ENCODE measurements at regions not wholly inside any gene's neighbourhood (a gene's known extent, or its start where the extent isn't known, plus 50 kb on each side); places are given as distances from the start of the nearest gene placed in this dataset.
"Not testable (repeated sequence)": the region's sequence is repeated elsewhere in the genome, so short reads cannot be mapped to it uniquely, and the experiment has no call there.

DNA sequence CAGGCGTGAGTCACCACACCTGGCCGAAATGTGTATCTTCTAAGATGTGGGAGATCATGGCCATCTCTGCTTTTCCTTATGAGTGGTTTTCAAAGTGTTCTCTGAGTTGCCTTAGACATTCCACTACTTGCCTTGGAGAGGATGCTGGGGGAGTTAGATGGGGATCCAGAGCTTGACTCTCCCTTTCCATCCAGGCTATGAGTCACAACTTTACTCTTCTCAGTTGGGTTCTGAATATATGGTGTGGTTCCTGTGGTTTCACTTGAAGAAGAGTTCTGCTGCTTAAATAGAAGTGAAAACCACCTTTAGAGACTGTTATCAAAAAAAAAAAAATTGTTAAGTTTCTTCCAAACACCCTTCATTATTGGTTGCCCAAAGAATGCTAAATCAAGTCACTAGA is 217.6 kb downstream of the ZNF608 start:
- Histone ChIP-seq H3K9ac (ENCODE audit: control insufficient read depth, extremely low read depth, insufficient read depth, low read length) (no peak overlapping the region), H4K20me1 (ENCODE audit: control insufficient read depth, extremely low read depth, insufficient read depth, low read length) (no peaks in the 10 kb centered on the region), H3K4me3 (ENCODE audit: control insufficient read depth in 2 of 3, extremely low read depth in 1 of 3, insufficient read depth in 2 of 3, low read depth in 1 of 3, low read length in 3 of 3) (no peak overlapping the region), H3K4me2 (ENCODE audit: control insufficient read depth, extremely low read depth, insufficient read depth, low read depth, low read length) (no peak overlapping the region), H3K79me2 (ENCODE audit: control insufficient read depth, insufficient read depth, low read length) (no peaks in the 10 kb centered on the region), H2AFZ (ENCODE audit: control insufficient read depth, low read length) (no peak overlapping the region), H3K36me3 (ENCODE audit: control insufficient read depth in 2 of 2, extremely low read depth in 1 of 2, insufficient read depth in 2 of 2, low read length in 2 of 2) (no peaks in the 10 kb centered on the region), H3K27me3 (ENCODE audit: control insufficient read depth, extremely low read depth, insufficient read depth, low read length) (no peaks in the 10 kb centered on the region), H3K27ac (ENCODE audit: control insufficient read depth, insufficient read depth, low read length) (no peak overlapping the region), H3K9me3 (ENCODE audit: control insufficient read depth, low read depth, low read length) (no peaks in the 10 kb centered on the region), H3K4me1 (ENCODE audit: control insufficient read depth, extremely low read depth, insufficient read depth, low read length) (no peaks in the 10 kb centered on the region), H3K9me1 (ENCODE audit: control insufficient read depth, extremely low read depth, insufficient read depth, low read length) (no peaks in the 10 kb centered on the region)
- dilution Hi-C loops (cut with MboI; ENCODE audit: extremely low pct_ligation_motif_present, low sequenced_read_pairs), result no loop called here
- TF ChIP-seq, protein P1, sequence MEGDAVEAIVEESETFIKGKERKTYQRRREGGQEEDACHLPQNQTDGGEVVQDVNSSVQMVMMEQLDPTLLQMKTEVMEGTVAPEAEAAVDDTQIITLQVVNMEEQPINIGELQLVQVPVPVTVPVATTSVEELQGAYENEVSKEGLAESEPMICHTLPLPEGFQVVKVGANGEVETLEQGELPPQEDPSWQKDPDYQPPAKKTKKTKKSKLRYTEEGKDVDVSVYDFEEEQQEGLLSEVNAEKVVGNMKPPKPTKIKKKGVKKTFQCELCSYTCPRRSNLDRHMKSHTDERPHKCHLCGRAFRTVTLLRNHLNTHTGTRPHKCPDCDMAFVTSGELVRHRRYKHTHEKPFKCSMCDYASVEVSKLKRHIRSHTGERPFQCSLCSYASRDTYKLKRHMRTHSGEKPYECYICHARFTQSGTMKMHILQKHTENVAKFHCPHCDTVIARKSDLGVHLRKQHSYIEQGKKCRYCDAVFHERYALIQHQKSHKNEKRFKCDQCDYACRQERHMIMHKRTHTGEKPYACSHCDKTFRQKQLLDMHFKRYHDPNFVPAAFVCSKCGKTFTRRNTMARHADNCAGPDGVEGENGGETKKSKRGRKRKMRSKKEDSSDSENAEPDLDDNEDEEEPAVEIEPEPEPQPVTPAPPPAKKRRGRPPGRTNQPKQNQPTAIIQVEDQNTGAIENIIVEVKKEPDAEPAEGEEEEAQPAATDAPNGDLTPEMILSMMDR (optimal IDR thresholded peaks at IDR 0.05 in 1 of 3, IDR thresholded peaks at IDR 0.05 in 1 of 3, conservative IDR thresholded peaks at IDR 0.05 in 1 of 3; ENCODE audit: extremely low read depth in 1 of 3, insufficient read depth in 2 of 3, low read length in 3 of 3), result no peak
- no peak for TF ChIP-seq EZH2 (IDR thresholded peaks at IDR 0.05; ENCODE audit: low read length)
- no peak for DNase-seq (ENCODE audit: low read depth, low spot score)
- no peak for FAIRE-seq

GRCh38 chr5:124527220-124527991 is 219.0 kb downstream of the ZNF608 start:
- no peaks in the 10 kb centered on the region for H3K79me2 ChIP-seq (ENCODE audit: control insufficient read depth, insufficient read depth, low read length)
- no peaks in the 10 kb centered on the region for H3K27me3 ChIP-seq (ENCODE audit: control insufficient read depth, extremely low read depth, insufficient read depth, low read length)
- no peak overlapping the region for H3K27ac ChIP-seq (ENCODE audit: control insufficient read depth, insufficient read depth, low read length)
- H2AFZ ChIP-seq (ENCODE audit: control insufficient read depth, low read length), result no peak overlapping the region
- H3K9me3 ChIP-seq (ENCODE audit: control insufficient read depth, low read depth, low read length), result no peaks in the 10 kb centered on the region
- no peak for TF ChIP-seq EZH2 (IDR thresholded peaks at IDR 0.05; ENCODE audit: low read length)
- TF ChIP-seq, protein P1 (optimal IDR thresholded peaks at IDR 0.05 in 1 of 3, IDR thresholded peaks at IDR 0.05 in 1 of 3, conservative IDR thresholded peaks at IDR 0.05 in 1 of 3; ENCODE audit: extremely low read depth in 1 of 3, insufficient read depth in 2 of 3, low read length in 3 of 3), result no peak
- H3K4me1 ChIP-seq (ENCODE audit: control insufficient read depth, extremely low read depth, insufficient read depth, low read length), result no peaks in the 10 kb centered on the region
- H3K36me3 ChIP-seq (ENCODE audit: control insufficient read depth in 2 of 2, extremely low read depth in 1 of 2, insufficient read depth in 2 of 2, low read length in 2 of 2), result no peaks in the 10 kb centered on the region
- H3K9ac ChIP-seq (ENCODE audit: control insufficient read depth, extremely low read depth, insufficient read depth, low read length), result no peak overlapping the region
- dilution Hi-C loops (cut with MboI; ENCODE audit: extremely low pct_ligation_motif_present, low sequenced_read_pairs), result no loop called here
- DNase-seq (ENCODE audit: low read depth, low spot score) (no peak), FAIRE-seq (no peak)
- no peak overlapping the region for H3K4me3 ChIP-seq (ENCODE audit: control insufficient read depth in 2 of 3, extremely low read depth in 1 of 3, insufficient read depth in 2 of 3, low read depth in 1 of 3, low read length in 3 of 3)
- no peak overlapping the region for H3K4me2 ChIP-seq (ENCODE audit: control insufficient read depth, extremely low read depth, insufficient read depth, low read depth, low read length)
- no peaks in the 10 kb centered on the region for H4K20me1 ChIP-seq (ENCODE audit: control insufficient read depth, extremely low read depth, insufficient read depth, low read length)
- no peaks in the 10 kb centered on the region for H3K9me1 ChIP-seq (ENCODE audit: control insufficient read depth, extremely low read depth, insufficient read depth, low read length)

- H3K9ac ChIP-seq (ENCODE audit: control insufficient read depth, extremely low read depth, insufficient read depth, low read length); dilution Hi-C loops (cut with MboI; ENCODE audit: extremely low pct_ligation_motif_present, low sequenced_read_pairs); H3K27me3 ChIP-seq (ENCODE audit: control insufficient read depth, extremely low read depth, insufficient read depth, low read length); H4K20me1 ChIP-seq (ENCODE audit: control insufficient read depth, extremely low read depth, insufficient read depth, low read length); H3K79me2 ChIP-seq (ENCODE audit: control insufficient read depth, insufficient read depth, low read length); H3K9me3 ChIP-seq (ENCODE audit: control insufficient read depth, low read depth, low read length); H2AFZ ChIP-seq (ENCODE audit: control insufficient read depth, low read length); DNase-seq (ENCODE audit: low read depth, low spot score); FAIRE-seq; H3K9me1 ChIP-seq (ENCODE audit: control insufficient read depth, extremely low read depth, insufficient read depth, low read length); H3K4me2 ChIP-seq (ENCODE audit: control insufficient read depth, extremely low read depth, insufficient read depth, low read depth, low read length); H3K4me3 ChIP-seq (ENCODE audit: control insufficient read depth in 2 of 3, extremely low read depth in 1 of 3, insufficient read depth in 2 of 3, low read depth in 1 of 3, low read length in 3 of 3); H3K4me1 ChIP-seq (ENCODE audit: control insufficient read depth, extremely low read depth, insufficient read depth, low read length); H3K27ac ChIP-seq (ENCODE audit: control insufficient read depth, insufficient read depth, low read length); H3K36me3 ChIP-seq (ENCODE audit: control insufficient read depth in 2 of 2, extremely low read depth in 1 of 2, insufficient read depth in 2 of 2, low read length in 2 of 2): not testable (repeated sequence)
Measured at GRCh38 chr5:124526079-124526478, 220.4 kb downstream of the ZNF608 start.

All from keratinocyte (primary cell).